ENCODE measurements at regions not wholly inside any gene's neighbourhood (a gene's known extent, or its start where the extent isn't known, plus 50 kb on each side); places are given as distances from the start of the nearest gene placed in this dataset.

DNA sequence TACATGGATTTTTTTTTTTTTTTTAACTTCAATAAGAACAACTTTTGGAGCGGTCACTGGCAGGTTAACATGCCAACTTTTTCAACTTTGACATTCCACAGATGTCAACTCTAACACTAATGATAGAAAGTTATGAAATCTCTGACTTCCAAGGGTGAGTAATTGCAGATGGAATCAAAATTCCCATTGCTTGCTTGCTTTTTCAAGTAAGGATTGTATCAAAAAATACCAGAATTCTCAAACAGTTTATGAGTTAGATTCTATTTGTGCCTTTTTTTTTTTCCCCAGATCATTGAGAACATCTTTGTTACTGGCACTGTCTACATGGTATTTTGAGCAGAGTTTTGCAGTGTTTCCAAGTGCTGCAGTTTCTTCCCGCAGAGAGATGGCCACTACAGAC is 50.3 kb upstream of the OTUD4 start:
- TF ChIP-seq, protein P1, sequence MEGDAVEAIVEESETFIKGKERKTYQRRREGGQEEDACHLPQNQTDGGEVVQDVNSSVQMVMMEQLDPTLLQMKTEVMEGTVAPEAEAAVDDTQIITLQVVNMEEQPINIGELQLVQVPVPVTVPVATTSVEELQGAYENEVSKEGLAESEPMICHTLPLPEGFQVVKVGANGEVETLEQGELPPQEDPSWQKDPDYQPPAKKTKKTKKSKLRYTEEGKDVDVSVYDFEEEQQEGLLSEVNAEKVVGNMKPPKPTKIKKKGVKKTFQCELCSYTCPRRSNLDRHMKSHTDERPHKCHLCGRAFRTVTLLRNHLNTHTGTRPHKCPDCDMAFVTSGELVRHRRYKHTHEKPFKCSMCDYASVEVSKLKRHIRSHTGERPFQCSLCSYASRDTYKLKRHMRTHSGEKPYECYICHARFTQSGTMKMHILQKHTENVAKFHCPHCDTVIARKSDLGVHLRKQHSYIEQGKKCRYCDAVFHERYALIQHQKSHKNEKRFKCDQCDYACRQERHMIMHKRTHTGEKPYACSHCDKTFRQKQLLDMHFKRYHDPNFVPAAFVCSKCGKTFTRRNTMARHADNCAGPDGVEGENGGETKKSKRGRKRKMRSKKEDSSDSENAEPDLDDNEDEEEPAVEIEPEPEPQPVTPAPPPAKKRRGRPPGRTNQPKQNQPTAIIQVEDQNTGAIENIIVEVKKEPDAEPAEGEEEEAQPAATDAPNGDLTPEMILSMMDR (IDR thresholded peaks at IDR 0.05; ENCODE audit: unreplicated experiment), result no peak
- H3K27ac Mint-ChIP-seq (ENCODE audit: unreplicated experiment), result no peak overlapping the region
- no peaks in the 10 kb centered on the region for H3K36me3 Mint-ChIP-seq (ENCODE audit: low read depth, unreplicated experiment)
- H3K9me3 Mint-ChIP-seq (ENCODE audit: unreplicated experiment), result no peaks in the 10 kb centered on the region
- H3K4me3 Mint-ChIP-seq (ENCODE audit: unreplicated experiment), result no peak overlapping the region
- no peak for DNase-seq (ENCODE audit: low spot score)
- H3K27me3 Mint-ChIP-seq (ENCODE audit: unreplicated experiment), result no peaks in the 10 kb centered on the region
- H3K4me1 Mint-ChIP-seq (ENCODE audit: unreplicated experiment), result peaks cover 4% of the 10 kb centered on the region
